ENCODE measurements at regions not wholly inside any gene's neighbourhood (a gene's known extent, or its start where the extent isn't known, plus 50 kb on each side); places are given as distances from the start of the nearest gene placed in this dataset.

- in situ Hi-C loops (cut with HindIII; ENCODE audit: low sequenced_read_pairs): no loop called here
- no peak for DNase-seq (ENCODE audit: low read depth)
- no peak for TF ChIP-seq CTCF (IDR thresholded peaks at IDR 0.05; ENCODE audit: low read depth, low read length, missing control alignments)
- no peak overlapping the region for H3K4me3 ChIP-seq (ENCODE audit: low read depth, low read length)
Observed at GRCh38 chr2:67970071-67970470, 92.7 kb downstream of the C1D start.

GRCh38 chr2:67970542-67970941 is 92.3 kb downstream of the C1D start:
- no peak for TF ChIP-seq CTCF (IDR thresholded peaks at IDR 0.05; ENCODE audit: low read depth, low read length, missing control alignments)
- no peak for DNase-seq (ENCODE audit: low read depth)
- in situ Hi-C loops (cut with HindIII; ENCODE audit: low sequenced_read_pairs): no loop called here
- H3K4me3 ChIP-seq (ENCODE audit: low read depth, low read length): no peak overlapping the region

GRCh38 chr2:67974559-67975430 is 88.0 kb downstream of the C1D start:
- TF ChIP-seq CTCF (IDR thresholded peaks at IDR 0.05; ENCODE audit: low read depth, low read length, missing control alignments): no peak
- in situ Hi-C loops (cut with HindIII; ENCODE audit: low sequenced_read_pairs): no loop called here
- DNase-seq (ENCODE audit: low read depth): no peak
- no peak overlapping the region for H3K4me3 ChIP-seq (ENCODE audit: low read depth, low read length)

GRCh38 chr2:67977464-67977863 is 85.3 kb downstream of the C1D start:
- DNase-seq (ENCODE audit: low read depth): no peak
- TF ChIP-seq CTCF (IDR thresholded peaks at IDR 0.05; ENCODE audit: low read depth, low read length, missing control alignments): no peak
- in situ Hi-C loops (cut with HindIII; ENCODE audit: low sequenced_read_pairs): no loop called here

GRCh38 chr2:67982956-67983355 is 79.8 kb downstream of the C1D start:
- in situ Hi-C loops (cut with HindIII; ENCODE audit: low sequenced_read_pairs): no loop called here
- H3K4me3 ChIP-seq (ENCODE audit: low read depth, low read length): no peak overlapping the region
- no peak for TF ChIP-seq CTCF (IDR thresholded peaks at IDR 0.05; ENCODE audit: low read depth, low read length, missing control alignments)
- no peak for DNase-seq (ENCODE audit: low read depth)

More at GRCh38 chr2:67977464-67977863, 85.3 kb downstream of the C1D start:
- H3K4me3 ChIP-seq (ENCODE audit: low read depth, low read length): no peak overlapping the region

GRCh38 chr2:67984600-67984999 is 78.2 kb downstream of the C1D start:
- DNase-seq (ENCODE audit: low read depth): no peak
- H3K4me3 ChIP-seq (ENCODE audit: low read depth, low read length): no peak overlapping the region
- in situ Hi-C loops (cut with HindIII; ENCODE audit: low sequenced_read_pairs): no loop called here
- no peak for TF ChIP-seq CTCF (IDR thresholded peaks at IDR 0.05; ENCODE audit: low read depth, low read length, missing control alignments)
